IMR-90 (cell line): ENCODE measurements at regions not wholly inside any gene's neighbourhood (a gene's known extent, or its start where the extent isn't known, plus 50 kb on each side); places are given as distances from the start of the nearest gene placed in this dataset.

ENCODE experiments used
- ATAC-seq: fragments of 200-7000 bp; cut with Tn5 transposase; 2 replicates; pipeline ENCODE4 v1.9.1; 2020; ENCODE audit warnings: low read depth, mild to moderate bottlenecking, moderate library complexity
- BruUV-seq: library from RNA; stranded (reverse); fragments of 400-500 nt; replicated peaks from 2 replicates; lab custom pipeline; 2021; lab: Mats Ljungman, UMichigan
- CTCF ChIA-PET: fragments of 300-600 bp; formaldehyde crosslinking; extraction: SDS; loops from one replicate; lab custom pipeline; 2021; ENCODE audit warnings: antibody characterized with exemption; lab: Yijun Ruan, JAX
- POLR2A ChIA-PET: fragments of 300-600 bp; sonication (Branson Sonifier 250); formaldehyde crosslinking; loops from one replicate; lab custom pipeline; 2022; ENCODE audit warnings: antibody characterized with exemption; ENCODE audit not compliant: unreplicated experiment; lab: Charles Lee
- DNase-seq: peaks from one replicate; pipeline ENCODE4 v3.0.0; 2013
- H2AFZ ChIP-seq: replicated peaks from 2 replicates; pipeline ENCODE3; 2013; ENCODE audit warnings: low read length, mild to moderate bottlenecking; ENCODE audit not compliant: poor library complexity
- H2AK5ac ChIP-seq: 2 replicates; pipeline ENCODE4 v1.6.1; 2013; ENCODE audit warnings: low read depth, low read length, inconsistent platforms
- H2AK9ac ChIP-seq: replicated peaks from 2 replicates; pipeline ENCODE3; 2013; ENCODE audit warnings: mild to moderate bottlenecking, low read depth, low read length, moderate library complexity; ENCODE audit not compliant: poor library complexity
- H2BK120ac ChIP-seq: 2 replicates; pipeline ENCODE4 v1.6.1; 2013; ENCODE audit warnings: low read depth, low read length, inconsistent platforms
- H2BK15ac ChIP-seq: 3 replicates; pipeline ENCODE4 v1.6.1; 2013; ENCODE audit warnings: low read depth, low read length, inconsistent platforms
- H2BK20ac ChIP-seq: 2 replicates; pipeline ENCODE4 v1.6.1; 2013; ENCODE audit warnings: low read depth, mild to moderate bottlenecking, inconsistent platforms, low read length, moderate library complexity
- H2BK5ac ChIP-seq: 2 replicates; pipeline ENCODE4 v1.6.1; 2013; ENCODE audit warnings: mild to moderate bottlenecking, low read depth, low read length, inconsistent platforms; ENCODE audit not compliant: poor library complexity, severe bottlenecking
- H3K14ac ChIP-seq: replicated peaks from 2 replicates; pipeline ENCODE4 v1.6.1; 2013; ENCODE audit warnings: low read depth, low read length, inconsistent platforms
- H3K18ac ChIP-seq: 2 replicates; pipeline ENCODE4 v1.6.1; 2013; ENCODE audit warnings: low read depth, low read length, control low read depth
- H3K23ac ChIP-seq: 2 replicates; pipeline ENCODE4 v1.6.1; 2013; ENCODE audit warnings: low read depth, low read length, inconsistent platforms
- H3K27ac ChIP-seq: 2 replicates; pipeline ENCODE4 v1.5.1; 2013; ENCODE audit warnings: mild to moderate bottlenecking, control low read depth, low read length; ENCODE audit not compliant: insufficient read depth
- H3K27me3 ChIP-seq: 2 replicates; pipeline ENCODE4 v1.6.1; 2013; ENCODE audit warnings: low read length; ENCODE audit not compliant: control insufficient read depth, insufficient read depth
- H3K36me3 ChIP-seq: 2 replicates; pipeline ENCODE4 v1.6.1; 2013; ENCODE audit warnings: low read length, mixed read lengths; ENCODE audit not compliant: control insufficient read depth, insufficient read depth
- H3K4ac ChIP-seq: 2 replicates; pipeline ENCODE4 v1.6.1; 2013; ENCODE audit warnings: low read depth, low read length, inconsistent platforms
- H3K4me1 ChIP-seq: 2 replicates; pipeline ENCODE4 v1.6.1; 2013; ENCODE audit warnings: low read length, mixed read lengths; ENCODE audit not compliant: control insufficient read depth, insufficient read depth
- H3K4me2 ChIP-seq: 2 replicates; pipeline ENCODE4 v1.6.1; 2013; ENCODE audit warnings: low read depth, mild to moderate bottlenecking, control low read depth, low read length, moderate library complexity
- H3K4me3 ChIP-seq: 2 replicates; pipeline ENCODE4 v1.5.1; 2013; ENCODE audit warnings: low read depth, mild to moderate bottlenecking, control low read depth, low read length, moderate library complexity; ENCODE audit not compliant: insufficient read depth
- H3K56ac ChIP-seq: 2 replicates; pipeline ENCODE4 v1.6.1; 2013; ENCODE audit warnings: low read length, inconsistent platforms; ENCODE audit not compliant: insufficient read depth; ENCODE audit errors: extremely low read depth
- H3K79me1 ChIP-seq, 2 experiments: 2 replicates each; pipeline ENCODE4 v1.6.1; 2013; ENCODE audit warnings: low read length in 2 of 2, inconsistent platforms in 1 of 2, low read depth in 1 of 2
- H3K9ac ChIP-seq: 2 replicates; pipeline ENCODE4 v1.6.1; 2013; ENCODE audit warnings: low read depth, low read length, control low read depth
- H3K9me1 ChIP-seq: 2 replicates; pipeline ENCODE4 v1.6.1; 2013; ENCODE audit warnings: low read length, inconsistent platforms; ENCODE audit not compliant: insufficient read depth
- H3K9me3 ChIP-seq: 2 replicates; pipeline ENCODE4 v1.6.1; 2013; ENCODE audit warnings: low read length; ENCODE audit not compliant: control insufficient read depth, insufficient read depth
- H4K20me1 ChIP-seq: 2 replicates; pipeline ENCODE4 v1.6.1; 2013; ENCODE audit warnings: low read length, inconsistent platforms; ENCODE audit not compliant: insufficient read depth
- H4K5ac ChIP-seq: 2 replicates; pipeline ENCODE4 v1.6.1; 2013; ENCODE audit warnings: mild to moderate bottlenecking, low read depth, low read length, control low read depth
- H4K8ac ChIP-seq, 2 experiments: 2 replicates each; pipeline ENCODE4 v1.6.1; 2013; ENCODE audit warnings: low read depth in 2 of 2, low read length in 2 of 2, control low read depth in 1 of 2, inconsistent platforms in 1 of 2
- H4K91ac ChIP-seq: 2 replicates; pipeline ENCODE4 v1.6.1; 2013; ENCODE audit warnings: low read depth, low read length, inconsistent platforms; ENCODE audit not compliant: insufficient read depth
- BHLHE40 ChIP-seq: fragments of 150-350 bp; IDR thresholded peaks from 2 replicates; pipeline ENCODE4 v1.6.1; 2016; ENCODE audit warnings: mild to moderate bottlenecking, low read depth, low read length
- CEBPB ChIP-seq: IDR thresholded peaks from 2 replicates; pipeline ENCODE4 v1.6.1; 2012; ENCODE audit warnings: low read depth, low read length, improper control_type of control experiment
- CHD1 ChIP-seq: IDR thresholded peaks from 2 replicates; pipeline ENCODE4 v1.6.1; 2012; ENCODE audit warnings: low read depth, low read length, improper control_type of control experiment
- NFE2L2 ChIP-seq: fragments of 150-350 bp; IDR thresholded peaks from 2 replicates; pipeline ENCODE4 v1.6.1; 2016; ENCODE audit warnings: low read depth, mild to moderate bottlenecking, low read length
- RAD21 ChIP-seq: IDR thresholded peaks from 2 replicates; pipeline ENCODE4 v1.6.1; 2012; ENCODE audit warnings: low read length, improper control_type of control experiment
- RFX5 ChIP-seq: IDR thresholded peaks from 2 replicates; pipeline ENCODE4 v1.8.0; 2012; ENCODE audit warnings: low read depth, mild to moderate bottlenecking, low read length, moderate library complexity
- dilution Hi-C: fragments of 300-500 bp; cut with HindIII; formaldehyde crosslinking; loops from one replicate; pipeline ENCODE4 v1.14.3; 2018; ENCODE audit warnings: low sequenced_read_pairs; ENCODE audit not compliant: unreplicated experiment
- in situ Hi-C: fragments of 300-500 bp; cut with MboI; formaldehyde crosslinking; loops from 3 replicates; pipeline ENCODE4 v1.14.3; 2019; ENCODE audit warnings: low sequenced_read_pairs, inconsistent platforms, mixed read lengths
- intact Hi-C: fragments of 100-400 bp; cut with micrococcal nuclease; formaldehyde crosslinking; loops from 2 replicates; pipeline ENCODE4 v1.10.0; 2022
- TF ChIP-seq, protein P1 (sequence below): fragments of 150-350 bp; IDR thresholded peaks from 2 replicates; pipeline ENCODE4 v1.6.1; 2016; ENCODE audit warnings: low read depth, mild to moderate bottlenecking, low read length, moderate library complexity, borderline replicate concordance

DNA sequence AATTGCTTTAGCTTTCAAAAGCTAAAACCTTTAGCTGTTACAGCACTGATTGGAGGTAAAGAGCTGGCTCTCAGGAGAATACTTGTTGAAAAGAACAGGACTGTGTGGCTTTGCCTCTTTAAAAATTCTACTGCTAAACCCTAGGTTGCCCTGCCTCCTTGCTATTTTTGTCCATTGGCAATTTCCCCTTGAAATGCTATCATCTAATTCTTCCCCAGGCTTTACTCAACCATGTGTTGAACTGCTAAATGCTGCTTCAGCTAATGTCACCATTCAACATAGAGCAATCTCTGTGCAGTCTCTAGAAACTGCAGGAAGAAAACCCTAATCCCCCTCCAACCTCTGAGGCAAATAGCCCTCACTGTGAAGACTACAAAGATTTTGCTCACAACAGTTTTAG lies 203.7 kb upstream of the ARX start:
- H3K4me3 ChIP-seq: no peak overlapping the region
- no peak overlapping the region for H3K27ac ChIP-seq
- DNase-seq (no peak), ATAC-seq (no peak)
- POLR2A ChIA-PET: no interaction called here
- no peaks in the 10 kb centered on the region for H3K9me1 ChIP-seq
- no peak overlapping the region for H2AK5ac ChIP-seq
- no peaks in the 10 kb centered on the region for H3K36me3 ChIP-seq
- no peaks in the 10 kb centered on the region for H3K9me3 ChIP-seq
- H3K27me3 ChIP-seq: no peaks in the 10 kb centered on the region
- intact Hi-C loops: no loop called here
- no peak overlapping the region for H2AFZ ChIP-seq
- no peak overlapping the region for H2AK9ac ChIP-seq
- in situ Hi-C loops: no loop called here
- TF ChIP-seq RAD21: no peak
- TF ChIP-seq, protein P1, sequence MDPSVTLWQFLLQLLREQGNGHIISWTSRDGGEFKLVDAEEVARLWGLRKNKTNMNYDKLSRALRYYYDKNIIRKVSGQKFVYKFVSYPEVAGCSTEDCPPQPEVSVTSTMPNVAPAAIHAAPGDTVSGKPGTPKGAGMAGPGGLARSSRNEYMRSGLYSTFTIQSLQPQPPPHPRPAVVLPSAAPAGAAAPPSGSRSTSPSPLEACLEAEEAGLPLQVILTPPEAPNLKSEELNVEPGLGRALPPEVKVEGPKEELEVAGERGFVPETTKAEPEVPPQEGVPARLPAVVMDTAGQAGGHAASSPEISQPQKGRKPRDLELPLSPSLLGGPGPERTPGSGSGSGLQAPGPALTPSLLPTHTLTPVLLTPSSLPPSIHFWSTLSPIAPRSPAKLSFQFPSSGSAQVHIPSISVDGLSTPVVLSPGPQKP: no peak
- TF ChIP-seq RFX5: no peak
- no peak for TF ChIP-seq CEBPB
- no peak for TF ChIP-seq BHLHE40
- no peak for TF ChIP-seq NFE2L2
- TF ChIP-seq CHD1: no peak
- no TSS peak for BruUV-seq
- dilution Hi-C loops: no loop called here
- no peak overlapping the region for H4K8ac ChIP-seq
- H3K4me1 ChIP-seq: no peaks in the 10 kb centered on the region
- H4K20me1 ChIP-seq: no peaks in the 10 kb centered on the region
- H3K23ac ChIP-seq: no peak overlapping the region
- H4K5ac ChIP-seq: no peak overlapping the region
- no peak overlapping the region for H3K4ac ChIP-seq
- no peak overlapping the region for H3K18ac ChIP-seq
- H2BK120ac ChIP-seq: no peak overlapping the region
- CTCF ChIA-PET: no interaction called here
- H4K91ac ChIP-seq: no peak overlapping the region
- no peak overlapping the region for H3K9ac ChIP-seq
- H3K4me2 ChIP-seq: no peak overlapping the region
- H2BK20ac ChIP-seq: no peak overlapping the region
- no peak overlapping the region for H2BK5ac ChIP-seq
- H3K56ac ChIP-seq: no peak overlapping the region
- no peak overlapping the region for H2BK15ac ChIP-seq
- no peak overlapping the region for H3K14ac ChIP-seq
- no peaks in the 10 kb centered on the region for H3K79me1 ChIP-seq
